PFSK-1 (cell line): ENCODE measurements at regions not wholly inside any gene's neighbourhood (a gene's known extent, or its start where the extent isn't known, plus 50 kb on each side); places are given as distances from the start of the nearest gene placed in this dataset.

Source experiments
- FOXP2 ChIP-seq: optimal IDR thresholded peaks from 2 replicates; pipeline ENCODE3; 2011; ENCODE audit warnings: borderline replicate concordance, control low read depth, inconsistent platforms; ENCODE audit not compliant: insufficient read depth; ENCODE audit errors: extremely low read length, extremely low read depth
- POLR2AphosphoS5 ChIP-seq: IDR thresholded peaks from 2 replicates; pipeline ENCODE4 v1.6.1; 2012; ENCODE audit warnings: low read depth, mild to moderate bottlenecking, control low read depth, low read length, moderate library complexity
- SIN3A ChIP-seq: IDR thresholded peaks from 2 replicates; pipeline ENCODE4 v1.6.1; 2012; ENCODE audit warnings: mild to moderate bottlenecking, low read length, moderate library complexity, borderline replicate concordance; ENCODE audit not compliant: insufficient read depth
- TAF1 ChIP-seq: IDR thresholded peaks from 2 replicates; pipeline ENCODE4 v1.6.1; 2012; ENCODE audit warnings: low read length, control low read depth, borderline replicate concordance; ENCODE audit not compliant: insufficient read depth
- TF ChIP-seq, protein P1 (sequence below), 2 experiments: IDR thresholded peaks; 2 replicates each; pipeline versions ENCODE4 v1.6.1 to v1.8.0; 2011 to 2012; ENCODE audit warnings: low read depth in 2 of 2, low read length in 2 of 2, control low read depth in 1 of 2, inconsistent platforms in 1 of 2, mild to moderate bottlenecking in 1 of 2, moderate library complexity in 1 of 2; ENCODE audit not compliant: insufficient read depth in 1 of 2

DNA sequence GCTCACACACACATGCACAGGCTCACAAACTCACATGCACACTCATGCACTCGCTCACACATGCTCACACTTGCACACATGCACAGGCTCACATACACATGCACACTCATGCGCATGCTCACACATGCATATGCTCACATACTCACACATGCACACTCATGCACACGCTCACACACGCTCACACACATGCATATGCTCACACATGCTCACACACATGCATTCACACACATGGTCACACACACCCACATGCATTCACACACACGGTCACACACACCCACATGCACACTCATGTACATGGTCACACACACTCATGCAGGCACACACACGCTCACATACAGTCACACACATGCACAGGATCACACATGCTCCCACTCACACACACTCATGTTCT lies 132.8 kb upstream of the SMAD3 start:
- TF ChIP-seq POLR2AphosphoS5, result no peak
- TF ChIP-seq FOXP2, result no peak
- TF ChIP-seq SIN3A, result no peak
- TF ChIP-seq TAF1, result no peak
- TF ChIP-seq, protein P1, sequence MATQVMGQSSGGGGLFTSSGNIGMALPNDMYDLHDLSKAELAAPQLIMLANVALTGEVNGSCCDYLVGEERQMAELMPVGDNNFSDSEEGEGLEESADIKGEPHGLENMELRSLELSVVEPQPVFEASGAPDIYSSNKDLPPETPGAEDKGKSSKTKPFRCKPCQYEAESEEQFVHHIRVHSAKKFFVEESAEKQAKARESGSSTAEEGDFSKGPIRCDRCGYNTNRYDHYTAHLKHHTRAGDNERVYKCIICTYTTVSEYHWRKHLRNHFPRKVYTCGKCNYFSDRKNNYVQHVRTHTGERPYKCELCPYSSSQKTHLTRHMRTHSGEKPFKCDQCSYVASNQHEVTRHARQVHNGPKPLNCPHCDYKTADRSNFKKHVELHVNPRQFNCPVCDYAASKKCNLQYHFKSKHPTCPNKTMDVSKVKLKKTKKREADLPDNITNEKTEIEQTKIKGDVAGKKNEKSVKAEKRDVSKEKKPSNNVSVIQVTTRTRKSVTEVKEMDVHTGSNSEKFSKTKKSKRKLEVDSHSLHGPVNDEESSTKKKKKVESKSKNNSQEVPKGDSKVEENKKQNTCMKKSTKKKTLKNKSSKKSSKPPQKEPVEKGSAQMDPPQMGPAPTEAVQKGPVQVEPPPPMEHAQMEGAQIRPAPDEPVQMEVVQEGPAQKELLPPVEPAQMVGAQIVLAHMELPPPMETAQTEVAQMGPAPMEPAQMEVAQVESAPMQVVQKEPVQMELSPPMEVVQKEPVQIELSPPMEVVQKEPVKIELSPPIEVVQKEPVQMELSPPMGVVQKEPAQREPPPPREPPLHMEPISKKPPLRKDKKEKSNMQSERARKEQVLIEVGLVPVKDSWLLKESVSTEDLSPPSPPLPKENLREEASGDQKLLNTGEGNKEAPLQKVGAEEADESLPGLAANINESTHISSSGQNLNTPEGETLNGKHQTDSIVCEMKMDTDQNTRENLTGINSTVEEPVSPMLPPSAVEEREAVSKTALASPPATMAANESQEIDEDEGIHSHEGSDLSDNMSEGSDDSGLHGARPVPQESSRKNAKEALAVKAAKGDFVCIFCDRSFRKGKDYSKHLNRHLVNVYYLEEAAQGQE (IDR thresholded peaks at IDR 0.05; ENCODE audit: insufficient read depth in 1 of 2, low read depth in 2 of 2, low read length in 2 of 2), result no peak

DNA sequence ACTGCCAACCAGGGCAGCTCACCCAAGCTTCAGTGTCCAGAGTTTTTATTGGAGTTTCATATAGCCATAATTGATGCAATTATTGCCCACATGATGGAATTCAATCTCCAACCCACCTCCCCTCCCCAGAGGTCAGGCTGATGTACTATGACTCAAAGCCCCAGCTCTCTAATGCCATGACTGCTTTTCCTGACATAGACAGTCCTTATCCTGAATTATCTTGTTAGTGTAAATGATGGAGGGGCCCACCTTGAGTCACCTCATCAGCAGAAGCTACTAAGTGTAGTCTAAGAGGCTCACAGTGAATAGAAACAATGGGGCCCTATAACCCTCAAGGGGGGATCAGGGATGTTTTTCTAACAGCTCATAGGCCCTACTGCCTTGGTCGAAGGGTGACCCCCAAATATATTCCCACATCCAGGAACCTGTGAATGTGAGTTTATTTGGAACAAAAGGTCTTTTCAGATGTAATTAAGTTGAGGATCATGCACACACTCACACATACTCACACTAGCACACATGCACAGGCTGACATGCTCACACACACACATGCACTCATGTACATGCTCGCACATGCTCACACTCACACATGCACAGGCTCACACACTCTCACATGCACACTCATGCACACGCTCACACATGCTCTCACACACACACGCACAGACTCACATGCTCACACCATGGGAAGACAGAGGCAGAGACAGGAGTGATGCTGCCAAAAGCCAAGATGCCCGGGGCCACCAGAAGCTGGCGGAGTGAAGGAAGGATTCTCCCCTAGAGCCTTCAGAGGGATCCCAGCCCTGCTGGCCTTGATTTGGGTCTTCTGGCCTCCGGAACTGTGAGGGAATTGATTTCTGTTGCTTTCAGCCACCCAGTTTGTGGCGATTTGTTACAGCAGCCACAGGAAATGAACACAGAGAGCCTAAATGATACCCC lies 131.2 kb upstream of the SMAD3 start:
- TF ChIP-seq SIN3A (no peak), TAF1 (no peak), POLR2AphosphoS5 (no peak), FOXP2 (no peak)
- TF ChIP-seq, protein P1 (IDR thresholded peaks at IDR 0.05; ENCODE audit: insufficient read depth in 1 of 2, low read depth in 2 of 2, low read length in 2 of 2), result no peak

DNA sequence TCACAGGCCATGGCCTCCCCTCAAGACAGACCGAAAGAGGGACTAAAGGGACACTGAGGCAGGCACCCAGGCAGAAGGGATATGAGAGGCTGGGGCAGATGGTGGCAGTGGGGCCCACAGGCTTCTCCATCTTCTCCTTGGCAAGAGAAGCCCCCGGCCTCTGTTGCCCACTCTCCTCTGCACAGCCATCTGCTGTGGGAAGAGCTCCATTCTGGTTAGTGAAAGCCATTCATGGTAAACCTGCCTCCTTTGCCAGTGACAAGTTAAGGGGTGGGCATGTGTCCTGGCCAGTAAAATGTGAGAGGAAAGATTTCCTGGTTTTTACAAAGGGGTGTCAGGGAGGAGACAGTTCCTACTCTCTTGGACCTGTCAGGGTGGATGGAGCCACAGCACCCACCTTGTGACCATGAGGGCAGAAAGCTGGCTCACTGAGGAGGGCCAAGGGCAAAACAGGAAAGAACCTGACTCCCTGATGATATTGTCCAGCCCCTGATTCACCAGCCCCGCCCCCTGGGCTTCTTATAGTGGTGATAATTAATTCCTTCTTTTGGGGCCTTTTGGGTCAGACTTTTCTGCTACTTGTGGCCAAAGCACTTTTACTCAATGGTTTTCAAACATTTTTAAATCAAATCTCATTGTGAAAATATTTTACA lies 130.4 kb upstream of the SMAD3 start:
- TF ChIP-seq POLR2AphosphoS5, result no peak
- TF ChIP-seq, protein P1 (IDR thresholded peaks at IDR 0.05; ENCODE audit: insufficient read depth in 1 of 2, low read depth in 2 of 2, low read length in 2 of 2), result no peak
- no peak for TF ChIP-seq TAF1
- no peak for TF ChIP-seq SIN3A
- TF ChIP-seq FOXP2, result no peak

DNA sequence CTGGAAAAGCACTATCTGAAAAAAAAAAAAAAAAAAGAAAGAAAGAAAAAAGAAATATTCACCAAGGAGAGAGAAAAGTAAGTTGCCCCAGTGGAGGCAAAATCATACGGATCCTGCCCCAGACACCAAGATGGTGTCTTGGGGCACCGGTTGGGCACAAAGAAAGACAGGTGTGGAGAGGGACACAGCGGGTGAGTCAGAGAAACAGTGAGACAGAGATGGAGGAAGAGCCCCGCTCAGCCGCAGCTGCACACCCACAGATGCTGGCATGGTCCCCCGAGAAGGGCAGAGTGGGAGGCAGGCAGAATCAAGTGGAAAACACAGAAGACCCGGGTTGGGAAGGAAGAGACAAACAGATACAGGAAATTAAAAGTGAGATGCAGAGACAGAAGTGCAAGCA lies 129.7 kb upstream of the SMAD3 start:
- TF ChIP-seq FOXP2 (no peak), TAF1 (no peak), POLR2AphosphoS5 (no peak), SIN3A (no peak)
- TF ChIP-seq, protein P1 (IDR thresholded peaks at IDR 0.05; ENCODE audit: insufficient read depth in 1 of 2, low read depth in 2 of 2, low read length in 2 of 2), result no peak
